Breast epithelium (tissue), 3 donors: ENCODE measurements at regions not wholly inside any gene's neighbourhood (a gene's known extent, or its start where the extent isn't known, plus 50 kb on each side); places are given as distances from the start of the nearest gene placed in this dataset.

Source experiments
- POLR2A ChIP-seq: fragments of 450-650 bp; IDR thresholded peaks from one replicate; pipeline ENCODE4 v1.6.1; 2016; ENCODE audit warnings: antibody characterized with exemption, mild to moderate bottlenecking, moderate library complexity
- TF ChIP-seq, protein P1 (sequence below), 3 donors: fragments of 450-650 bp; IDR thresholded peaks; one replicate each; pipeline ENCODE4 v1.5.1; 2016 to 2017; ENCODE audit warnings: antibody characterized with exemption in 3 of 3, mild to moderate bottlenecking in 3 of 3, moderate library complexity in 3 of 3

DNA sequence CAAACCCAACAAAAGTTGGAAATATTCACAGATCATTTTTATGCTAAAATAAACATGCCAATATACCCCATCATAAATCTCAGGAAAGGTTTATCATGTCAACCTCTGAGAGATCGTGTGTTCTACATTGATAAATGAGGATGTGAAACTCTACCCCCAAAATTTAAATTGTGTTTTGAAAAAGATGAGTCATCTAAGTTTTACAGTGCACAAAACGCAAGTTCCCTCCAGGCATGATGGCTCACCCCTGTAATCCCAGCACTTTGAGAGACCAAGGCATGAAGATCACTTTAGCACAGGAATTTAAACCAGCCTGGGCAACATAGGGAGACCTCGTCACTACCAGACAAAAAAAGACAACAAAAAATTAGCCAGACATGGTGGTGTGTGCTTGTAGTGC is 1487.0 kb upstream of the GBE1 start:
- TF ChIP-seq, protein P1, sequence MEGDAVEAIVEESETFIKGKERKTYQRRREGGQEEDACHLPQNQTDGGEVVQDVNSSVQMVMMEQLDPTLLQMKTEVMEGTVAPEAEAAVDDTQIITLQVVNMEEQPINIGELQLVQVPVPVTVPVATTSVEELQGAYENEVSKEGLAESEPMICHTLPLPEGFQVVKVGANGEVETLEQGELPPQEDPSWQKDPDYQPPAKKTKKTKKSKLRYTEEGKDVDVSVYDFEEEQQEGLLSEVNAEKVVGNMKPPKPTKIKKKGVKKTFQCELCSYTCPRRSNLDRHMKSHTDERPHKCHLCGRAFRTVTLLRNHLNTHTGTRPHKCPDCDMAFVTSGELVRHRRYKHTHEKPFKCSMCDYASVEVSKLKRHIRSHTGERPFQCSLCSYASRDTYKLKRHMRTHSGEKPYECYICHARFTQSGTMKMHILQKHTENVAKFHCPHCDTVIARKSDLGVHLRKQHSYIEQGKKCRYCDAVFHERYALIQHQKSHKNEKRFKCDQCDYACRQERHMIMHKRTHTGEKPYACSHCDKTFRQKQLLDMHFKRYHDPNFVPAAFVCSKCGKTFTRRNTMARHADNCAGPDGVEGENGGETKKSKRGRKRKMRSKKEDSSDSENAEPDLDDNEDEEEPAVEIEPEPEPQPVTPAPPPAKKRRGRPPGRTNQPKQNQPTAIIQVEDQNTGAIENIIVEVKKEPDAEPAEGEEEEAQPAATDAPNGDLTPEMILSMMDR (IDR thresholded peaks at IDR 0.05) = no peak
- no peak for TF ChIP-seq POLR2A
